ENCODE measurements at regions not wholly inside any gene's neighbourhood (a gene's known extent, or its start where the extent isn't known, plus 50 kb on each side); places are given as distances from the start of the nearest gene placed in this dataset.

- Mint-ChIP-seq H3K4me3 (ENCODE audit: unreplicated experiment) (no peak overlapping the region), H3K27ac (ENCODE audit: unreplicated experiment) (no peak overlapping the region), H3K27me3 (ENCODE audit: low read depth) (no peaks in the 10 kb centered on the region), H3K9me3 (ENCODE audit: low read depth) (peaks cover 10% of the 10 kb centered on the region), H3K36me3 (ENCODE audit: low read depth) (no peaks in the 10 kb centered on the region), H3K4me1 (ENCODE audit: low read depth) (no peaks in the 10 kb centered on the region)
- TF ChIP-seq, protein P1, sequence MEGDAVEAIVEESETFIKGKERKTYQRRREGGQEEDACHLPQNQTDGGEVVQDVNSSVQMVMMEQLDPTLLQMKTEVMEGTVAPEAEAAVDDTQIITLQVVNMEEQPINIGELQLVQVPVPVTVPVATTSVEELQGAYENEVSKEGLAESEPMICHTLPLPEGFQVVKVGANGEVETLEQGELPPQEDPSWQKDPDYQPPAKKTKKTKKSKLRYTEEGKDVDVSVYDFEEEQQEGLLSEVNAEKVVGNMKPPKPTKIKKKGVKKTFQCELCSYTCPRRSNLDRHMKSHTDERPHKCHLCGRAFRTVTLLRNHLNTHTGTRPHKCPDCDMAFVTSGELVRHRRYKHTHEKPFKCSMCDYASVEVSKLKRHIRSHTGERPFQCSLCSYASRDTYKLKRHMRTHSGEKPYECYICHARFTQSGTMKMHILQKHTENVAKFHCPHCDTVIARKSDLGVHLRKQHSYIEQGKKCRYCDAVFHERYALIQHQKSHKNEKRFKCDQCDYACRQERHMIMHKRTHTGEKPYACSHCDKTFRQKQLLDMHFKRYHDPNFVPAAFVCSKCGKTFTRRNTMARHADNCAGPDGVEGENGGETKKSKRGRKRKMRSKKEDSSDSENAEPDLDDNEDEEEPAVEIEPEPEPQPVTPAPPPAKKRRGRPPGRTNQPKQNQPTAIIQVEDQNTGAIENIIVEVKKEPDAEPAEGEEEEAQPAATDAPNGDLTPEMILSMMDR (IDR thresholded peaks at IDR 0.05) = no peak
- no peak for DNase-seq (ENCODE audit: low spot score)
Observed at GRCh38 chr5:166947045-166947444, 1344.4 kb upstream of the WWC1 start.

DNA sequence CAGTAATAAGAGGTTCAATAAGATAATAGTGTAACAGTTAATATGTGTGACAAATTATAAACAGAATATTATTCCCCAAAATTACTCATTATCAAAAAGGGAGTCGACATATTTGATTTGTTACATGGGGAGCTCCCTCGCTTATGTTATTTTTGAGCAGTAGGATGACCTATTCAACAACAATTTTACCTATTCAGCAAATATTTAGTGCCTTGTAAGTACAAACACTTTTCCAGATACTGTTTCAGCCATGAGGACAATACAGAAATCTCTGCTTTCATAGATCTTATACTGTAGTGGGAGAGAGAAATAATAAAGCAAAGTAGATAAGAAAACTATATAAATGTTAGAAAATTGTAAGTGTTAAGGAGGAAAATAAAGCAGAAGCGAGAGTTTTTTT is 1342.8 kb upstream of the WWC1 start:
- DNase-seq (ENCODE audit: low spot score) = no peak
- Mint-ChIP-seq H3K36me3 (ENCODE audit: low read depth) (no peaks in the 10 kb centered on the region), H3K27me3 (ENCODE audit: low read depth) (no peaks in the 10 kb centered on the region), H3K9me3 (ENCODE audit: low read depth) (no peaks in the 10 kb centered on the region), H3K27ac (ENCODE audit: unreplicated experiment) (no peak overlapping the region), H3K4me3 (ENCODE audit: unreplicated experiment) (no peak overlapping the region), H3K4me1 (ENCODE audit: low read depth) (no peaks in the 10 kb centered on the region)
- TF ChIP-seq, protein P1 (IDR thresholded peaks at IDR 0.05) = no peak

DNA sequence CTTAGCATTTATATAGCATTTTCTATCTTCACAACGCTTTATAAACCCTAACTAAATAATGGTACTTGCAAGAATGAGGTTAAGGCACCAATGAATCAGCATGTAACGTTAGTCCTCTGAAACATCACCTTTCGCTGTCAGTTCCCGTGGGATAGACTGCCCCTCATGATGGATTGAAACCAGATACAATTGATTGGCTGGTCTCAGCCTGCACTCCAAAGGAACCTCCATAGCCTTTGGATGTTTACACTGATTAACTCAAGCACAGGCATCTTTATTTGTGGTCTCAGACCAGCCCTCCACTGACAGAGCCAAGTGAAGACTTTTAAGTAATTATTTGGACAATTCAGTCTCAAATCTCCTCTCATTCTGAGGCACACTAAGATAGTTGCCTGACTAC is 1339.4 kb upstream of the WWC1 start:
- H3K27me3 Mint-ChIP-seq (ENCODE audit: low read depth) = peaks cover 4% of the 10 kb centered on the region
- H3K27ac Mint-ChIP-seq (ENCODE audit: unreplicated experiment) = no peak overlapping the region
- H3K4me1 Mint-ChIP-seq (ENCODE audit: low read depth) = no peaks in the 10 kb centered on the region
- no peaks in the 10 kb centered on the region for H3K9me3 Mint-ChIP-seq (ENCODE audit: low read depth)
- no peak overlapping the region for H3K4me3 Mint-ChIP-seq (ENCODE audit: unreplicated experiment)
- TF ChIP-seq, protein P1 (IDR thresholded peaks at IDR 0.05) = no peak
- no peak for DNase-seq (ENCODE audit: low spot score)
- H3K36me3 Mint-ChIP-seq (ENCODE audit: low read depth) = no peaks in the 10 kb centered on the region

DNA sequence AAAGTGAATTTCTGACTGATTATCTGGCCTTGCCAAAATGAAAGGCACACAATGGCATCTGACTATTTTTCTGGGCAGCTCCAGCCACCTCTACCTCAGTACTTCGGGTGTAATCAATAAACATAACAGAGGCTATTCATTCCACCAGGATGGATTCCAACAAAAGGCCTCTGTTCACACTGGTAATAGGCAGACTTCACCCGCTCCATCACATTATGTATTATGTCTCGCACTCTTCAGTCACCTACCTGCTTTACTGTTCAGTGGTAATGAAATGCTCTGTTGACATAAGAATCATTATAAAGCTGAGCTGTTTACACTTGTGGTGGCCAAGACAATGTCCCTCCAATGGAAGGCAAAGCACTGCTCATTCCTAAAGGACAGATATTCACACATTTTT is 1333.7 kb upstream of the WWC1 start:
- Mint-ChIP-seq H3K27me3 (ENCODE audit: low read depth) (peaks cover 6% of the 10 kb centered on the region), H3K4me3 (ENCODE audit: unreplicated experiment) (no peak overlapping the region), H3K27ac (ENCODE audit: unreplicated experiment) (no peak overlapping the region), H3K36me3 (ENCODE audit: low read depth) (no peaks in the 10 kb centered on the region), H3K4me1 (ENCODE audit: low read depth) (no peaks in the 10 kb centered on the region), H3K9me3 (ENCODE audit: low read depth) (peaks cover 4% of the 10 kb centered on the region)
- DNase-seq (ENCODE audit: low spot score) = no peak
- TF ChIP-seq, protein P1 (IDR thresholded peaks at IDR 0.05) = no peak

- Mint-ChIP-seq H3K27me3 (ENCODE audit: low read depth) (peaks cover 7% of the 10 kb centered on the region), H3K36me3 (ENCODE audit: low read depth) (no peaks in the 10 kb centered on the region), H3K9me3 (ENCODE audit: low read depth) (peaks cover 4% of the 10 kb centered on the region), H3K4me1 (ENCODE audit: low read depth) (no peaks in the 10 kb centered on the region), H3K27ac (ENCODE audit: unreplicated experiment) (no peak overlapping the region), H3K4me3 (ENCODE audit: unreplicated experiment) (no peak overlapping the region)
- TF ChIP-seq, protein P1 (IDR thresholded peaks at IDR 0.05) = no peak
- no peak for DNase-seq (ENCODE audit: low spot score)
Observed at GRCh38 chr5:166959766-166960165, 1331.7 kb upstream of the WWC1 start.
